ENCODE measurements at regions not wholly inside any gene's neighbourhood (a gene's known extent, or its start where the extent isn't known, plus 50 kb on each side); places are given as distances from the start of the nearest gene placed in this dataset.

DNA sequence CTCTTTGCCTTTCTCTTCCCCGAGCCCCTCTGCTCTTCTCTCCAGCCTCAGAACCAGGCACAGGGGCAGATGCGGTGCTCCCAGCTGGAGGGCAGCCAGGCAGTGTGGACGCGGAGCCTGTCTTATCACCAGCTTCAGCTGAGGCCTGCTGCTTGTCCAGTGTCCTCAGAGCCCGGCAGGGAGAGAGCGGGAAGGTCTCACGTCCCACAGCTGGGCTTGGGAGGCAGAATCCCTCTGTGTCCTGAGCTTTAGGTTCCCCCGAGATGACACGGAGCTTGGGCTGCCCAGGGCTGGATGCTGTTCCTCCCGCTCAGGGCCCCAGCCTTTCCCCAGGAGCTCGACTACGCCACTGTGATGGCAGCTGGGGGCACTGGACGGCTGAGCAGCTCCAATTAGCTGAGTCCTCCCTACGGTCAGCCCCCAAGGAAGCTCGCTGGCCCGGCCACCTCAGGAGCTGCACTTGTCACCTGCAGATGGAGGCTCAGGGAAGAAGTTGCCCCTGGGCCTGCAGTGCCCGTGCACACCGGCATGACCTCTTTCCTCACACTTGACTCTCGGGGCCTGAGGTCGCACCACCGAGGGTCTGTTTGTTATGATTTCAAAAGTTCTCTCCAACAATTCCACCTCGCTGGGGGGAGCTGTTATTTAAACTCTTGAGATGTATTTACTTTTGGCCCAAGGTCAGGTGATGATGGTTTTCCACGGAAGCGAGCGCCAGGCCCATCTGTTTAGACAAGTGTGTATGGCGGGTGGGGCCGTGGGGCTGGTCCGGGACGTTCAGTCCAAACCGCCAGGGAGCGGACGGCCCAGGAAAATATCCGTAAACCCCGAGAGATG, 127.3 kb downstream of the SIK1 start:
- Histone ChIP-seq H3K79me2 (ENCODE audit: control insufficient read depth, insufficient read depth, low read length, poor library complexity) (no peaks in the 10 kb centered on the region), H4K12ac (ENCODE audit: low read depth, low read length) (no peak overlapping the region), H2AFZ (ENCODE audit: insufficient read depth, low read length, poor library complexity) (no peak overlapping the region), H3K4me1 (ENCODE audit: control insufficient read depth in 1 of 2, insufficient read depth in 2 of 2, low read length in 2 of 2) (peaks cover 0 to 5% of the 10 kb centered on the region in 2 experiments), H3K18ac (ENCODE audit: low read length) (no peak overlapping the region), H3K9ac (ENCODE audit: low read length) (no peak overlapping the region), H3K4me2 (ENCODE audit: low read length) (no peak overlapping the region), H3K27me3 (ENCODE audit: insufficient read depth, low read length) (no peaks in the 10 kb centered on the region), H2BK120ac (ENCODE audit: insufficient read depth, low read length, poor library complexity) (no peak overlapping the region), H2AK5ac (ENCODE audit: low read length) (no peak overlapping the region), H3K14ac (ENCODE audit: low read length) (no peak overlapping the region), H2BK12ac (ENCODE audit: low read length) (no peak overlapping the region), H3K79me1 (ENCODE audit: low read length) (no peaks in the 10 kb centered on the region), H3K9me3 (ENCODE audit: insufficient read depth, low read depth, low read length) (peaks cover 11% of the 10 kb centered on the region), H3K27ac (ENCODE audit: low read depth, low read length) (no peak overlapping the region), H3K36me3 (ENCODE audit: control insufficient read depth in 1 of 2, insufficient read depth in 2 of 2, low read length in 2 of 2) (no peaks in the 10 kb centered on the region), H3K4ac (ENCODE audit: low read depth, low read length) (no peak overlapping the region), H4K91ac (ENCODE audit: low read depth, low read length) (no peak overlapping the region), H2BK5ac (ENCODE audit: low read depth, low read length, poor library complexity) (no peak overlapping the region), H4K8ac (ENCODE audit: low read depth, low read length) (no peak overlapping the region), H3K23ac (ENCODE audit: low read length) (no peak overlapping the region), H3K4me3 (ENCODE audit: low read depth, low read length) (no peak overlapping the region)
- no peak for DNase-seq
- WGBS (ENCODE audit: extremely low coverage, insufficient coverage, insufficient read length) = no CpG with 5 or more reads among the region's 34 CpGs

DNA sequence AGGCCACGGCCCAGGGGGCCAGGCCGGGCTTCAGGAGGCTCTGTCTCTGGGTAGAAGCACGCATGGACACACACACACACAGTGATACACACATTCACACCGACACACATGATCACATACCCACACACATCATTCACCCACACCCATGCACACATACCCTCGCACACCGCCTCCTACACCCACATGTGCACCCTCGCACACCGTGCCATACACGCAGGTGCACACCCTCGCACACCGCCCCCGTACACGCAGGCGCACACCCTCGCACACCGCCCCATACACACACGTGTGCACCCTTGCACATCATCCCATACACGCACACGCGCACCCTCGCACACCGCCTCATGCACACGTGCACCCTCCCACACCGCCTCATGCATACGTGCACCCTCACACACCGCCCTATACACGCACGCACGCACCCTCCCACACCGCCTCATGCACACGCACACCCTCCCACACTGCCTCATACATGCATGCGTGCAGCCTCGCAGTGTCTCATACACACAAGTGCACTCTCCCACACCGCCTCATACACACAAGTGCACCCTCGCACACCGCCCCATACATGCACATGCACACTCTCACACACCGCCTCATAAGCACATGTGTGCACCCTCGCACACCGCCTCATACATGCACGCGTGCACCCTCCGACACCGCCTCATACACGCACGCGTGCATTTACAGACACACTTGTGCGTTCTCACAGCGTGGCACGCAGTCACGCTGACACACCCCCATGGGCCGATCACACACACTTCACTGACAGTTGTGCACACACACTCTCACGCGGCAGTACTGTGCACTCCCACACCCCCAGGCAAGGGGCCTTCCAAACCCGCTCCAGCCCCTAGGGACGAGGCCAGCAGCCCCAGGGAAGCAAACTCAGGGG, 128.1 kb downstream of the SIK1 start:
- DNase-seq = no peak
- Histone ChIP-seq H4K8ac (ENCODE audit: low read depth, low read length) (no peak overlapping the region), H3K27me3 (ENCODE audit: insufficient read depth, low read length) (no peaks in the 10 kb centered on the region), H3K79me1 (ENCODE audit: low read length) (no peaks in the 10 kb centered on the region), H3K4me1 (ENCODE audit: control insufficient read depth in 1 of 2, insufficient read depth in 2 of 2, low read length in 2 of 2) (peaks cover 0 to 5% of the 10 kb centered on the region in 2 experiments), H2BK120ac (ENCODE audit: insufficient read depth, low read length, poor library complexity) (no peak overlapping the region), H3K4me3 (ENCODE audit: low read depth, low read length) (peak overlapping the region; percentile 49), H4K12ac (ENCODE audit: low read depth, low read length) (no peak overlapping the region), H4K91ac (ENCODE audit: low read depth, low read length) (no peak overlapping the region), H3K23ac (ENCODE audit: low read length) (no peak overlapping the region), H3K36me3 (ENCODE audit: control insufficient read depth in 1 of 2, insufficient read depth in 2 of 2, low read length in 2 of 2) (no peaks in the 10 kb centered on the region), H3K4ac (ENCODE audit: low read depth, low read length) (no peak overlapping the region), H3K9ac (ENCODE audit: low read length) (no peak overlapping the region), H3K18ac (ENCODE audit: low read length) (no peak overlapping the region), H2AK5ac (ENCODE audit: low read length) (no peak overlapping the region), H2BK5ac (ENCODE audit: low read depth, low read length, poor library complexity) (no peak overlapping the region), H3K4me2 (ENCODE audit: low read length) (no peak overlapping the region), H3K79me2 (ENCODE audit: control insufficient read depth, insufficient read depth, low read length, poor library complexity) (no peaks in the 10 kb centered on the region), H3K27ac (ENCODE audit: low read depth, low read length) (no peak overlapping the region), H3K14ac (ENCODE audit: low read length) (no peak overlapping the region), H2BK12ac (ENCODE audit: low read length) (no peak overlapping the region), H2AFZ (ENCODE audit: insufficient read depth, low read length, poor library complexity) (no peak overlapping the region), H3K9me3 (ENCODE audit: insufficient read depth, low read depth, low read length) (peaks cover 11% of the 10 kb centered on the region)
- no CpG with 5 or more reads among the region's 55 CpGs for WGBS (ENCODE audit: extremely low coverage, insufficient coverage, insufficient read length)

DNA sequence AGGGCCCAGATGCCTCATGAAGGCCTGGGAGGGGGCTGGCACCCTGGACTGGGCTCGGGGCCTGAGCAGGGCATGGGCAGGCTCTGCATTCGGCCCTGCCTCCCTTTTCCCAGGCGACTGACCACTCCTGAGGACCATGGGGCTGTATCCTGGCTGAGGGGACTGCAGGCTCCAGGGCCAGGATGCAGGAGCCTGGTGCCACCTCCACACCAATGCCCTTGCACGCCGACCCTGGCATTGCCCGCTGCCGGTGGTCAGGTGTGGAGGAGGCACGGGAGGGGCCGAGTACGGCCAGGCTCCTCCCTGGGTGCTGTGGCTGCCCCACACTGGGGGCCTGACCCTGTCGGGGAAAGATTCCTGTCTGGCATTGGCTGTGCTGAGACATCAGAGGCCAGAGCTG, 128.9 kb downstream of the SIK1 start:
- Histone ChIP-seq H3K36me3 (ENCODE audit: control insufficient read depth in 1 of 2, insufficient read depth in 2 of 2, low read length in 2 of 2) (no peaks in the 10 kb centered on the region), H2BK5ac (ENCODE audit: low read depth, low read length, poor library complexity) (no peak overlapping the region), H2BK120ac (ENCODE audit: insufficient read depth, low read length, poor library complexity) (no peak overlapping the region), H3K4me3 (ENCODE audit: low read depth, low read length) (no peak overlapping the region), H3K4me1 (ENCODE audit: control insufficient read depth in 1 of 2, insufficient read depth in 2 of 2, low read length in 2 of 2) (peaks cover 0 to 5% of the 10 kb centered on the region in 2 experiments), H3K18ac (ENCODE audit: low read length) (no peak overlapping the region), H3K27me3 (ENCODE audit: insufficient read depth, low read length) (no peaks in the 10 kb centered on the region), H3K4me2 (ENCODE audit: low read length) (no peak overlapping the region), H4K91ac (ENCODE audit: low read depth, low read length) (no peak overlapping the region), H2BK12ac (ENCODE audit: low read length) (no peak overlapping the region), H3K14ac (ENCODE audit: low read length) (no peak overlapping the region), H3K79me2 (ENCODE audit: control insufficient read depth, insufficient read depth, low read length, poor library complexity) (no peaks in the 10 kb centered on the region), H3K4ac (ENCODE audit: low read depth, low read length) (no peak overlapping the region), H3K9me3 (ENCODE audit: insufficient read depth, low read depth, low read length) (peaks cover 11% of the 10 kb centered on the region), H4K12ac (ENCODE audit: low read depth, low read length) (no peak overlapping the region), H3K79me1 (ENCODE audit: low read length) (no peaks in the 10 kb centered on the region), H3K23ac (ENCODE audit: low read length) (no peak overlapping the region), H4K8ac (ENCODE audit: low read depth, low read length) (no peak overlapping the region), H3K9ac (ENCODE audit: low read length) (no peak overlapping the region), H3K27ac (ENCODE audit: low read depth, low read length) (no peak overlapping the region), H2AFZ (ENCODE audit: insufficient read depth, low read length, poor library complexity) (no peak overlapping the region), H2AK5ac (ENCODE audit: low read length) (no peak overlapping the region)
- no CpG with 5 or more reads among the region's 11 CpGs for WGBS (ENCODE audit: extremely low coverage, insufficient coverage, insufficient read length)
- DNase-seq = no peak

DNA sequence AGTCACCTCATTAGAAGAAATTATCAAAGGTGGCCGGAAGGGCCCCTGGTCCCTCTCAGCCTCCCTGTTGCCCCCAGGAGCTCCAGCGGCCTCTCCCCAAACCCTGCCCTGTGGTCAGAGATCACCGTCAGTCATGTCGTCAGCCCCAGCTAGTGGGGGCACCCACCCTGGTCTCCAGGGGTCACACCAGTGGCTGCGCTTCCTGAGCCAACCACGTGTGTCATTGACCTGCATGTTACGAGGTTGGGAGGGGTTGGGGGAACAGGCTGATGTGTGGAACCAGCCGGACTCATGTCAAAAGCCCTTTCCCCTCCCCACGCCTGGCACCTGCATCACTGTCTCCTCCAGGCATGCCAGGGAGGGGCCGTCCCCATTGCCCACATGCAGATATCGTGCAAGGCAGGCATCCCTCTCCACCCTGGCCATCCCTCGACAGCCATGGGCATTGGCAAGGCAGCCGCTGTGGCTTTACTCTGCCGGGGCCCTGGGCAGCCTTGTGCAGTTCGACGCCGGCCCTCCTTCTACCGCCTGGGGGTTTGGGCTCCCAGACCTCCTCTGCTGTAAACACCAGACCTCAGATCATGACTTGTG, 128.7 kb downstream of the CRYAA start:
- Histone ChIP-seq H3K27ac (ENCODE audit: low read depth, low read length) (no peak overlapping the region), H2AFZ (ENCODE audit: insufficient read depth, low read length, poor library complexity) (no peak overlapping the region), H2BK5ac (ENCODE audit: low read depth, low read length, poor library complexity) (no peak overlapping the region), H2BK120ac (ENCODE audit: insufficient read depth, low read length, poor library complexity) (no peak overlapping the region), H3K4me2 (ENCODE audit: low read length) (no peak overlapping the region), H2AK5ac (ENCODE audit: low read length) (no peak overlapping the region), H3K4me3 (ENCODE audit: low read depth, low read length) (no peak overlapping the region), H3K4me1 (ENCODE audit: control insufficient read depth in 1 of 2, insufficient read depth in 2 of 2, low read length in 2 of 2) (peaks cover 0 to 5% of the 10 kb centered on the region in 2 experiments), H3K14ac (ENCODE audit: low read length) (no peak overlapping the region), H2BK12ac (ENCODE audit: low read length) (no peak overlapping the region), H4K12ac (ENCODE audit: low read depth, low read length) (no peak overlapping the region), H3K9ac (ENCODE audit: low read length) (no peak overlapping the region), H3K27me3 (ENCODE audit: insufficient read depth, low read length) (no peaks in the 10 kb centered on the region), H3K79me2 (ENCODE audit: control insufficient read depth, insufficient read depth, low read length, poor library complexity) (no peaks in the 10 kb centered on the region), H3K23ac (ENCODE audit: low read length) (no peak overlapping the region), H4K8ac (ENCODE audit: low read depth, low read length) (no peak overlapping the region), H3K4ac (ENCODE audit: low read depth, low read length) (no peak overlapping the region), H3K36me3 (ENCODE audit: control insufficient read depth in 1 of 2, insufficient read depth in 2 of 2, low read length in 2 of 2) (no peaks in the 10 kb centered on the region), H3K18ac (ENCODE audit: low read length) (no peak overlapping the region), H3K9me3 (ENCODE audit: insufficient read depth, low read depth, low read length) (peaks cover 11% of the 10 kb centered on the region), H3K79me1 (ENCODE audit: low read length) (no peaks in the 10 kb centered on the region), H4K91ac (ENCODE audit: low read depth, low read length) (no peak overlapping the region)
- no CpG with 5 or more reads among the region's 18 CpGs for WGBS (ENCODE audit: extremely low coverage, insufficient coverage, insufficient read length)
- DNase-seq = no peak

Measured in trophoblast cell (in vitro differentiated cells and primary cell).